ENCODE measurements at regions not wholly inside any gene's neighbourhood (a gene's known extent, or its start where the extent isn't known, plus 50 kb on each side); places are given as distances from the start of the nearest gene placed in this dataset.

DNA sequence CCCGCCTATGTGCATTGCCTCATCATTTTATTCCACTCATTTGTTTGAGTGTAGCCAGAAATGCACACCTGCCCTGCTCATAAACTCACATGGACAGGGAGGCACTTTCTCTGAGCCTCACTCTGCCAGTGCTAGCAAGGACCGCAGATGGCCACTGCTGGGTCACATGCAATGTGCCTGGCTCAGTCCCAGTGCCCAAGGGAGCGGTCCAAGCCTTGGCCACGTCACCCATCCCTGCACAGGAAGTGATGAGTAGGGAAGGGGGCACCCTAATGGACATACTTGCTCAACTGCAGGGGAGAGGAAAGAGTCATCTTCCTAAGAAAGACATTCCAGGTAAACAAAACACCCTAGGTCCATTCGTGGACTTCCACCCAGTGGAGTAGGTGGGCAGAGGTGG lies 630.9 kb downstream of the IRX1 start:
- peaks cover 26% of the 10 kb centered on the region for H3K4me1 Mint-ChIP-seq
- no peak for TF ChIP-seq CTCF (conservative IDR thresholded peaks at IDR 0.05)
- no peaks in the 10 kb centered on the region for H3K27me3 Mint-ChIP-seq (ENCODE audit: low read depth)
- H3K36me3 Mint-ChIP-seq (ENCODE audit: low read depth): no peaks in the 10 kb centered on the region
- DNase-seq (ENCODE audit: low read depth, low spot score): no peak
- no peak overlapping the region for H3K4me3 Mint-ChIP-seq
- no peak overlapping the region for H3K27ac Mint-ChIP-seq (ENCODE audit: unreplicated experiment)
- no peaks in the 10 kb centered on the region for H3K9me3 Mint-ChIP-seq

DNA sequence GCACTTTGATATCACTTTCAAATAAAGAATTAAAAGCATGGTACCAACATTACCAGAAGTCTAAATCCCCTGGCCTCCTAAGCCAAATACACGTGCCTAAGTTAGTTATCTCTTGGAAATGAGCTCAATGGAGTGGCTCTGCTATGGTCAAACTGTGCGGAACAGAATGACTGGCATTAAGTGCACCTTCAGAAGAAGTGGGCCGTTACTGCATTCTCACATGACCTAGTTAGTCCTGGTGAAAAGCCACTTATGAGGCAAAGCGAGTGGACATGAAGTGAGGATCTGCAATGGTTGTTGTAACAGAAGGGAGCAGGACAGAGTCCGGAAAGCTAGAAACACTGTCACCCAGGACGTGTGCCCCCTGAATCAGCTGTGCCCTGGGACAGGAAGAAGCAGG lies 633.1 kb downstream of the IRX1 start:
- H3K4me1 Mint-ChIP-seq: peaks cover 39% of the 10 kb centered on the region
- H3K4me3 Mint-ChIP-seq: no peak overlapping the region
- H3K27me3 Mint-ChIP-seq (ENCODE audit: low read depth): no peaks in the 10 kb centered on the region
- no peak overlapping the region for H3K27ac Mint-ChIP-seq (ENCODE audit: unreplicated experiment)
- TF ChIP-seq CTCF (conservative IDR thresholded peaks at IDR 0.05): no peak
- peaks cover 6% of the 10 kb centered on the region for H3K9me3 Mint-ChIP-seq
- peaks cover 2% of the 10 kb centered on the region for H3K36me3 Mint-ChIP-seq (ENCODE audit: low read depth)
- DNase-seq (ENCODE audit: low read depth, low spot score): no peak

DNA sequence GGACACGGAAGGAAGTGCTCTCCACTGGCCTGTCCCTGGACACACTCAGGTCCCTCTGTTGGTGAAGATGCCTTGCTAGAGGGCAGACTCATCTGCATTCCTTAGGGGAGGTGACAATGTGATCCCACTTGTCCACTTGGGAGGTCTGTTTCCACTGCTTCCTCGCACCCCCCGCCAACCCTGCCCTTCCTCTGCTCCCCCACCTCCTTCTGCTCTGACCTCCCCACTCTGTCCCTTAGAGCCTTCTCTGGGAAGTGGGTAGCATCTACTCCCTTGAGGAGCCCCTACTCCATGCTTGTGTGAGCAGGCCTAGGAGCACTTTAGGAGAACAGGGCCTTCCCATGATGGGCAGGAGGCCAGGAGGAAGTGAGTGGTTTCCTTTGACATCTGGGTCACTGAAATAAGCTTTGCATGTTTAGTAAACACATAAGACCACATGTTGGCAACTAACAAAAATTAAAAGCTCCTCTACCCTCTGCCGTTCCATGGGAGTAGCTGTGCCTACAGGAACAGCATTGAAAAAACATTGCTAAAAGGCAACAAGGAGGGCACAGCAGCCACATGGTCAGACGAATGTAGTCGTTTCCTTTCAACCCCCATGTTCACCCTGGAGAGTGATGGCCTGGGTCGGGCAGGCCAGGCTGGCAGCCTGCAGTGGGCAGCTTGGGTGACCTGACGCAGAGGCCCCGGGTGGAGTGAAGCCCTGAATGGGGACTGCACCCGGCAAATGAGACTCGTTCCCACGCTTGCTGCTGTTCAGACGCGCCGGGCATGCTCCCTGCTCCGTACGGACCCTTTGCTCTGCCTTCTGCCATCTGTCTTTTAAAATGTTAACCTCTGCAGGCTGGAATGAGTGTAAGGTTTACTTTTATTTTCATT lies 634.0 kb downstream of the IRX1 start:
- H3K4me1 Mint-ChIP-seq: peaks cover 39% of the 10 kb centered on the region
- peak overlapping the region; percentile 93 for H3K27ac Mint-ChIP-seq (ENCODE audit: unreplicated experiment)

GRCh38 chr5:4230471-4230785 lies 634.8 kb downstream of the IRX1 start:
- Mint-ChIP-seq H3K36me3 (ENCODE audit: low read depth) (peaks cover 13% of the 10 kb centered on the region), H3K27me3 (ENCODE audit: low read depth) (no peaks in the 10 kb centered on the region), H3K4me1 (peaks cover 39% of the 10 kb centered on the region), H3K9me3 (peaks cover 19% of the 10 kb centered on the region), H3K27ac (ENCODE audit: unreplicated experiment) (peak overlapping the region; percentile 93), H3K4me3 (peak overlapping the region; percentile 81)
- TF ChIP-seq CTCF (conservative IDR thresholded peaks at IDR 0.05): no peak
- DNase-seq (ENCODE audit: low read depth, low spot score): no peak

More for the DNA sequence above, 634.0 kb downstream of the IRX1 start:
- Mint-ChIP-seq H3K4me3 (peak overlapping the region; percentile 56), H3K27me3 (ENCODE audit: low read depth) (no peaks in the 10 kb centered on the region), H3K36me3 (ENCODE audit: low read depth) (peaks cover 10% of the 10 kb centered on the region), H3K9me3 (peaks cover 12% of the 10 kb centered on the region)
- TF ChIP-seq CTCF (conservative IDR thresholded peaks at IDR 0.05): no peak
- no peak for DNase-seq (ENCODE audit: low read depth, low spot score)

- H3K36me3 Mint-ChIP-seq (ENCODE audit: low read depth): peaks cover 13% of the 10 kb centered on the region
These were observed 635.4 kb downstream of the IRX1 start for GRCh38 chr5:4230786-4231641.

More at GRCh38 chr5:4230786-4231641, 635.4 kb downstream of the IRX1 start:
- Mint-ChIP-seq H3K27me3 (ENCODE audit: low read depth) (no peaks in the 10 kb centered on the region), H3K4me3 (peak overlapping the region; percentile 81), H3K4me1 (peaks cover 39% of the 10 kb centered on the region), H3K9me3 (peaks cover 19% of the 10 kb centered on the region), H3K27ac (ENCODE audit: unreplicated experiment) (peak overlapping the region; percentile 93)
- DNase-seq (ENCODE audit: low read depth, low spot score): peak; percentile 56
- TF ChIP-seq CTCF (conservative IDR thresholded peaks at IDR 0.05): no peak

Data from neural crest cell (in vitro differentiated cells).